ENCODE measurements at regions not wholly inside any gene's neighbourhood (a gene's known extent, or its start where the extent isn't known, plus 50 kb on each side); places are given as distances from the start of the nearest gene placed in this dataset.

GRCh38 chr2:103814016-103814415 is 1039.9 kb upstream of the POU3F3 start:
- DNase-seq = no peak

- DNase-seq = no peak
These were observed 1038.2 kb upstream of the POU3F3 start for GRCh38 chr2:103815731-103816130.

DNA sequence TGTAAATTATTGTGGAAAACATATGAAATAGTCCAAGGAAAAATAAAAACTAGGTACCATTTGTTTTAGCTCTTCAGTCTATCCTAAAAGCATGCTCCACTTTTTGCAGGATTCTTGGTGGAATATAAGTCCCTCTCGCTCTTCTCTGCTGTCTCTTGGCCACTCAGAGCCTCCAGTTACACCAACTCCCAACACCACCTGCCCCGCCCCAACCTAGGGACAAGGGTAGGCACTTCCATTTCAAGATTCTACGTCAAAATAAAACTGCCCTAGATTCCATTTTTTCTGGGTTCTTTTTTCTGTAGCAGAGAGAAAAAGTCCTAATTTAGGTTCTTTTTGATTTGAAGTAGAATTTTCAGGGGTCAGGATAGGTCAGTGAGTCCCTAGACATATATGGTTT is 1036.2 kb upstream of the POU3F3 start:
- no peak for DNase-seq

DNA sequence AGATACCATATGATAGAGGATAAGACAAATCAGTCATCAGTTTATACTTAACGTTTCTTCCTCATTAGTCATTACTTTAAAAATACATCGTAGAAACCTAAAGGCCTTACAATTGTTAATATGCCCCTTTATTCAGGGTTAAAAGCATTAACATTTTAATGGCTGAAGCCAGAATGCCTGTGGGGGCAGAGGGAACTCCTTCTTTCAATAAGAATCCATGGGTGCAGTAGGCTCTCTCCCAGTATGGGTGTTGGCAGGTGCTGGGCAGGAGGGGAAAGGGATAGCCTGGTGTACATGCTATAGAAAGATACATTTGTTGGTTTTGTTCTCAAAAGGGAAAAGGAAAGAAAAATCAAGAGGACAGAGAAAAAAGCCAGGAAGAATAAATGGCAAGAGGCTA is 1035.7 kb upstream of the POU3F3 start:
- no peak for DNase-seq

- no peak for DNase-seq
These were observed 1034.3 kb upstream of the POU3F3 start for GRCh38 chr2:103819599-103819998.

DNA sequence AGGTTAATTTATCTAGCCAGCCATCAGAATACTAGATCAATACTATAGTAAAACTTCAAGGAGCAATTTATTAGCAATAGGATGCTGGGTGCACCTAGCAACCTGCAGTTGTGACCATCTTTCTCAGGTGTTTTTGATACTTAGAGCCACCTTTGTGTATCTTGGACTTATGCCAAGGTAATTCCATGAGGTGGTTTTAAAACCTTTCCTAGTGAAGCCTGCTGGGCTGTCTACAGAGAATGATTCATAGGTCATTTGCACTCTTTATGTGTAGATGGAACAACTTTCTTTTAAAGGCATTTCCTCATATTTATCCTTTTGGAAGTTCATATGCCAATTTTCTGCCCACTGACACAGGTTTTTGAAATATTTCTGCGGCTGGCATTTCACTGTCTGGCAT is 1030.1 kb upstream of the POU3F3 start:
- DNase-seq = no peak

DNA sequence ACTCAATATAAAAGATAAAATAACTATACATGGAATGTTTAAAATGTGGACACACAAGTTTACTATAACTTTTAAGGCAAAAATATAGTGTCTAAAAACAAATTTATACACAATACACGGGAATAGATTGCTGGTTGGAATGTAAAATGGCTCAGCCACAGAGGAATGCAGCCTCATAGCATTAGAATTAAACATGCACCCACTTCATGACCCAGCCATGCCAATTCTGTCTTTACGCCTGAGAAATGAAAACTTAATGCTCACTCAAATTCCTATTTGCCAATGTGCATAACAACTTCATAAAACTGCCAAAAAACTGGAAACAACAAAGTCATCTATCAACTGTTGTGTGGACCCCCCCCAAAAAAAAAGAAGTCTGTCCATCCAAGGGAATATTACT is 1006.6 kb upstream of the POU3F3 start:
- DNase-seq = no peak

- no peak for DNase-seq
These were observed 994.7 kb upstream of the POU3F3 start for GRCh38 chr2:103859238-103859637.

- no peak for DNase-seq
These were observed 993.9 kb upstream of the POU3F3 start for GRCh38 chr2:103860016-103860415.

- DNase-seq = no peak
These were observed 985.5 kb upstream of the POU3F3 start for GRCh38 chr2:103868396-103868795.

- DNase-seq = no peak
These were observed 980.1 kb upstream of the POU3F3 start for GRCh38 chr2:103873716-103874351.

GRCh38 chr2:103875131-103875530 is 978.8 kb upstream of the POU3F3 start:
- DNase-seq = no peak

GRCh38 chr2:103875531-103875930 is 978.4 kb upstream of the POU3F3 start:
- DNase-seq = no peak

- no peak for DNase-seq
These were observed 977.3 kb upstream of the POU3F3 start for GRCh38 chr2:103876611-103877010.

GRCh38 chr2:103879101-103879500 is 974.8 kb upstream of the POU3F3 start:
- DNase-seq = no peak

DNA sequence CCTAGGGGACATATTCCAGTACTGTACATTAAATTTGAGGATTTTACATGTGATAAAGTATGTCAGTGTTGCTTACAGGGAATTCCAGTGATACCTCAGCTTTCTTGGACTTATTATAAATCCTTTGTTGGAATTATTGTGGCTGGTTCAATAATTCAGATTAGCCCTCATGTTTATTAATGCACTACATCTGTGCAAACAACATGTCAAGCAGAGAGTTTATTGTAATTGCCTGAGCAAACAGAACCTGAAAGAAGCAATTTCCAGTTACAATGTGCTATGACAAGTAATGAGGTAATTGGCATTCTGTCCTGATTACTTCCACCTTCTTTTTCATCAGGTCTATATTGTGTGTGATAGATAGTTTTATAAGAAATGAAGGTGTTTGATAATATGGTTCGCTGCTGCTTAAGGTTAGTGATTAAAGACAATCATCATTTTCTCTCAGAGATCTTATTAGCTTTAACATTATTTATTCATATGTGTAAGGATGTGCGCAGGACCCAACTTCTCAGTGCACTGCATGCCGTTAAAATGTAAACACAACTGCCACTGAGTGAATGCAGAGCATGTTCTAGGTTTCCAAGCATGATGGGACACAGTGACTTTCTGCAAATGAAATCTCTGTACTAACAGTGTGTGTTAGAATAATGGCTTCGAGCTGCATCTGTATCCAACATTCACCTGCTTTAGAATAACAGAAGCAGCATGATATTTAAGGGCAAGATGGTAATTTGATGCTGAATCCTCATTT is 973.7 kb upstream of the POU3F3 start:
- no peak for DNase-seq

GRCh38 chr2:103887625-103888024 is 966.3 kb upstream of the POU3F3 start:
- DNase-seq = no peak

DNA sequence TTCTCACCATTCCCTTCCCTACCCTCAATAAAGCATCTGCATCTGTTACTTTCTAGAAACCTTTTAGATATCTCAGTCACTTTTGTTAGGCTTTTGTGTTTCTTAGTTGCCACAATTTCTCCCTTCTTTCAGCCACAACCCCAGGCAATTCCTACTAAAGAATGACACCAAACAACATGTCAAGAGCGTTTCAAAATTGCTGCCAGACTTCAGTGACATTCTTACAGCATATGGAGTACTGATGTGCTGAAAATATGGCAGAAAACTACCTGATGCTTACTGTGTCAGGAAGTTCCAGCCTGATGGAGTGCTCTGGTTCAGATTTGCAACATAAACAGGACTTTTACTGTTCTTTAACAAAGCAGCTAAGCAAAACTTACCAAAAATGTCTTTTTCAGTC is 957.7 kb upstream of the POU3F3 start:
- no peak for DNase-seq

DNA sequence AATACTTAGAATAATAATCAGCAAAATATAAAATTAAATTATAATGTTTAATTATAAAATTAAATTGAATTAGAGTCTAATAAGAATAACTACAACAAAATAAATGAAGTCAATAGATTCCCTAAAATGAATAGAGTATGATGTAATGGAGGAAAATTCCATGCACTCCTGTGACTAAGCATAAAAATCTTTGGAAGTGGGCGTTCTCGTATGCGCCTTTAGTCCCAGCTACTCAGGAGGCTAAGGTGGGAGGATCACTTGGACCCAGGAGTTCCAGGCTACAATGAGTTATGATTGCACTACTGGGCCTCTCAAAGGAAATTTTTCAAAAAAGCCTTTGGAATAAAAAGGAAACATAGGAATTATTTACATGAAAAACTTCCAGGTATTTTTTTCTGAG is 955.4 kb upstream of the POU3F3 start:
- no peak for DNase-seq

DNA sequence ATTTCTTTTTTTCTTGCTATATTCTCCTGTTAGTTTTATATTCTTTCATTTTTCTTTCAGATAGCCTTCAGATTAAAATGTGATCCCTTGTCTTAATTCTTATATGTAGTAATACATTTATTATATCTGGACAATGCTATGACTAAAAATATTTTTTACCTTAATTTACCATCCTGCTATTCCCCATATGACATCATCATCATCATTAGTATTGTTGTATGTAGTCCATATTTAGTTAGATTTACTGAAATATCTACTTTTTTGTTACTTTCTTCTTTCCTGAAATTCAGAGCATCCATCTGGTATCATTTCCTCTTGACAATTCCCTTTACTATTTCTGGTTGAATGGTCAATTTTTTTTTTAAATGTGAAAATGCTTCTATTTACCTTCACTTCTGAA is 951.6 kb upstream of the POU3F3 start:
- DNase-seq = no peak

DNA sequence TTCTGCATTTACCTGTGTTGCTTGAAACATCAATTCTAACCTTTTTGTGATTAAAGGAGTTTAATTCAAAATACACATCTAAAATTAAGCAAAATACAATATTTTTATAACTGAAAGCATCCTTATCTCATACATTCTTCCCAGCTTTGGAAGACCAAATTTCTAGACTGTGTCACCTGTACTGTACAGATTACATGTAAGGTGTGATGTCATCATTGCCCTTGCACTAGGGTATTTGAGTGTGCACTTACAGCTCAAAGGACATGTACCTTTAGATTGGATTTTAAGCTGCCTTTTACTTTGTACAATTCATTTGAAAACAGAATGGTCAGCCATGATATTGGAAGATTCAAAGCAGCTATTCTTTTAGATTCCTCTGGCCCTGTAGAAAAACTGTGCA is 932.8 kb upstream of the POU3F3 start:
- no peak for DNase-seq

DNA sequence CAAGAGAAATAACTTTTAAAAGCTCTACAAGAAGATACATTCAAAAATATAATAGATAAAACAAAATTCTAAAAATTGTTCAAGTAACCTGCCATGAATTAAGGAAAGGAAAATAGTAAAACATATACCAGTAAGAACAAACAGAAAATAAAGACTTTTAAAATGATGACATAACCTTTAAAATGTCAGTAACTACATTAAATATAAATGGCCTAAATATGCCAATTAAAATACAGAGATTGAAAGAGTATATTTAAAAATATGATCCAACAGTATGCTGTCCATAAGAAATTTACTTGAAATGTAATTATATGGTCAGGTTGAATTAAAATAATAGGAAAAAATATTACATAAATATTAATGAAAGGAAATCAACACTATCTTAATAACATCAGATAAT is 911.7 kb upstream of the POU3F3 start:
- DNase-seq = no peak

DNA sequence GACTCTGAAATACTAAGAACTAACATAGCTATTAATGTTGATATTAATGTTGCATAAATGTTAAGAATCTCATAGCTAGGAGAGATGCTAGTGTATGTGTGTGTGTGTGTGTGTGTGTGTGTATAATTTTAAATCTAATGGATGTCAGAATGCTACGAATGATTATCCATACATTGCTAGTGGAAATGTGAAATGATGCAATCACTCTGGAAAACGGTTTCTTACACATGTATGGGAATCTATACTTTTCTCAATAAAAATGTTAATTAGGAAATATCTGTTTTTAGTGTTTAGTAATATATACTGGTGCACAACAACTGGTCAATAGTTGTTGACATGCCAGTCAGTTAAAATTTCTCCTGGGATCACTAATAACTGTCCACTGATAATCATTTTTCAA is 908.8 kb upstream of the POU3F3 start:
- DNase-seq = no peak

DNA sequence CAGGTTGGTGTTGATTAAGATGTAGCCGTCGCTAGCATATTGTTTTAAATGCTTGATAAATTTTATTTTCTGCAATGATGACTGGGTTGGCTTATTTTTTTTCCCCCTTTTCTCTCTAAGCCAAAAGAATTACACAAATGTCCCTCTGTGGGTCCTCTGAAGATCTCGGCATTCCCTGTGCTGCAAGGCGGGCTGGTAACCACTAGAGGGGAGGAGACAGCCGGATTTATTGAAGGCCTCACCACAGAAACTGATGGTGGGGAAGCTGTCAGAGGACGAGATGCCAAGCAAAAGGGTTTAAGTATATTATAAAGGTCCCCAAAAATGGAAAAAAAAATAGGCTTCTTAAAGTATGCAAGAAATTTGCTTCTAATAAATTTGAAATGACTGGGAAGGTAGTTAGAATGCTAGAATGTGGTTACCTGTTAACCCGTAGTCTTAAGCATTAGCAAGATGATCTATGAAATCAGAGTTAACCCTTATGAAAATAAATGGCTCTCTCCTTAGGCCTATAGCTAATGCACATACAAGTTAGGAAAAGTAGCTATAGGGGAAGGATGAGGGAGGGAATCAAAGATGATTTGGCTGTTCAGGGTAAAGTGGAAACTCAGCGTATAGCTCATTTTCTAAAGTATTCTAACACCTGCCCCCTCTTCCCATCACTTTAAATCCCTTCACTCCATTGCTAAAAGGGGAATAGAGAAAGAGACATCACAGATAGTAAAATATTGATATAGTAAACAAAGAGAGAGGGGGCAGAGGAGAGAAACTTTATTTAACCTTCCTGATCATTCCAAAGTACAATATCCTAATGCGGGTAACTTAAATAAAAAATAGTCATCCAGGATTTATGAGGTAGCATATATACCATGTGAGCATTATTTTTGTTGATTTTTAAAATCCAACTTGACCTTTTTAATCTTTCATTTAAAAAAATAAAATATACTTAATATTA is 894.5 kb upstream of the POU3F3 start:
- DNase-seq = no peak
